ENCODE measurements at regions not wholly inside any gene's neighbourhood (a gene's known extent, or its start where the extent isn't known, plus 50 kb on each side); places are given as distances from the start of the nearest gene placed in this dataset.
A peak's percentile ranks its signal among the peaks of the same experiment; 100 is the strongest.
"Not testable (repeated sequence)": the region's sequence is repeated elsewhere in the genome, so short reads cannot be mapped to it uniquely, and the experiment has no call there.

DNA sequence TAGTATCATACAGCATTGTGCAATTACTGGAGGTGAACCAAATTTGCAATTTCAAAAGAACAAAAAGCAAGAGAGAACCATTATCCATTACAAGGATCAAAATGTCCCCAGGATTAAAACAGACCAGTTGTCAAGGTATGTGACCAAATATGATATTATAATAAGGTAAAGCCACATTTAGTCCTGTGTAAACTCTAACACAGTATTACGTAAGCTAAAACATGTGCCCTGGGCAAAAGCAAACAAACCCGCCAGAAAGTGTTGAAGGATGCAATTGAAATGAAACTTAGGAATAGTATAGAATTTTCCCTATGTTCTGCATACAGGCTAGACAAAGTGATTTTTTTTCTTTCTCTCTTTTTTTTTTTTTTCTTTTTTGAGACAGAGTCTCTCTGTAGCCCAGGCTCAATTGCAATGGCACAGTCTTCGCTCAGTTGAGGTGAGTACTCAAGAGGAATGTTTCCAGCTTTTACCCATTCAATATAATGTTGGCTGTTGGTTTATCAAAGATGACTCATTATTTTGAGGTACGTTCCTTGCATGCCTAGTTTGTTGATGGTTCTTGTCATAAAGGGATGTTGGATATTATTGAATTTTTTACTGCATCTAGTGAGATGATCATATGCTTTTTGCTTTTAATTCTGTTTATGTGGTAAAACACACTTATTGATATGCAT is 137.1 kb upstream of the FOXG1 start:
- DNase-seq (ENCODE audit: low spot score): no peak
- TF ChIP-seq, protein P1, sequence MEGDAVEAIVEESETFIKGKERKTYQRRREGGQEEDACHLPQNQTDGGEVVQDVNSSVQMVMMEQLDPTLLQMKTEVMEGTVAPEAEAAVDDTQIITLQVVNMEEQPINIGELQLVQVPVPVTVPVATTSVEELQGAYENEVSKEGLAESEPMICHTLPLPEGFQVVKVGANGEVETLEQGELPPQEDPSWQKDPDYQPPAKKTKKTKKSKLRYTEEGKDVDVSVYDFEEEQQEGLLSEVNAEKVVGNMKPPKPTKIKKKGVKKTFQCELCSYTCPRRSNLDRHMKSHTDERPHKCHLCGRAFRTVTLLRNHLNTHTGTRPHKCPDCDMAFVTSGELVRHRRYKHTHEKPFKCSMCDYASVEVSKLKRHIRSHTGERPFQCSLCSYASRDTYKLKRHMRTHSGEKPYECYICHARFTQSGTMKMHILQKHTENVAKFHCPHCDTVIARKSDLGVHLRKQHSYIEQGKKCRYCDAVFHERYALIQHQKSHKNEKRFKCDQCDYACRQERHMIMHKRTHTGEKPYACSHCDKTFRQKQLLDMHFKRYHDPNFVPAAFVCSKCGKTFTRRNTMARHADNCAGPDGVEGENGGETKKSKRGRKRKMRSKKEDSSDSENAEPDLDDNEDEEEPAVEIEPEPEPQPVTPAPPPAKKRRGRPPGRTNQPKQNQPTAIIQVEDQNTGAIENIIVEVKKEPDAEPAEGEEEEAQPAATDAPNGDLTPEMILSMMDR (IDR thresholded peaks at IDR 0.05; ENCODE audit: extremely low read depth, insufficient read depth, missing control alignments): no peak
- in situ Hi-C loops (cut with MboI; ENCODE audit: low pct_unique_long_range_greater_than_20kb, low sequenced_read_pairs, unreplicated experiment): no loop called here

DNA sequence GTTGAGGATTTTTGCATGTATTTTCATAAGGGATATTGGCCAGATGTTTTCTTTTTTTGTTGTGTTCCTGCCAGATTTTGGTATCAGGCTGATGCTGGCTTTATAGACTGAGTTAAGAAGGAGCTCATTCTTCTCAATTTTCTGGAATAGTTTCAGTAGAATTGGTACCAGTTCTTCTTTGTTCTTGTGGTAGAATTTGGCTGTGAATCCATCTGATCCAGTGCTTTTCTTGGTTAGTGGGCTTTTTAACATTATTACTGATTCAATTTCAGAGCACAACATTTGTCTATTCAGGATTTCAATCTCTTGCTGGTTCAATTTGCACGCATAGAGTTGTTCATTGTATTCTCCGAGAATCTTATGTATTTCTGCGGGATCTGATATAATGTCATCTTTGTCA is 136.5 kb upstream of the FOXG1 start:
- no peak for DNase-seq (ENCODE audit: low spot score)
- TF ChIP-seq, protein P1 (IDR thresholded peaks at IDR 0.05; ENCODE audit: extremely low read depth, insufficient read depth, missing control alignments): no peak
- in situ Hi-C loops (cut with MboI; ENCODE audit: low pct_unique_long_range_greater_than_20kb, low sequenced_read_pairs, unreplicated experiment): no loop called here

DNA sequence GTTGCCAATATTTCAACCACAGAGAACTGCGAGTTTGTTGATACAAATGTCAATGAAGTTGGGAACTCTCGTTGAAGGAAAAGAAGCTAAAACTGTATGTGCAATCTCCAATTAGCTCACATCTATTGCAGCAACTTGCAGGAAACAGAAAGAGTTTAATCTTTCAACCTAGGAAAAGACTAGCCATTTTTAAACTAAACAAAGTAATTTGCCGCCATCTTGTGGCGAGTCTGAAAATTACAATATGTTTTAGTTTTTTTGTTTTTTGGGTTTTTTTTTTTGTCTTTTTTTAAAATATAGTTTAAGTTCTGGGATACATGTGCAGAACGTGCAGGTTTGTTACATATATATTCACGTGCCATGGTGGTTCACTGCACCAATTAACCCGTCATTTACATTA is 131.2 kb upstream of the FOXG1 start:
- in situ Hi-C loops (cut with MboI; ENCODE audit: low pct_unique_long_range_greater_than_20kb, low sequenced_read_pairs, unreplicated experiment): no loop called here
- peak; percentile 9 for DNase-seq (ENCODE audit: low spot score)
- TF ChIP-seq, protein P1 (IDR thresholded peaks at IDR 0.05; ENCODE audit: extremely low read depth, insufficient read depth, missing control alignments): peak; percentile 57

DNA sequence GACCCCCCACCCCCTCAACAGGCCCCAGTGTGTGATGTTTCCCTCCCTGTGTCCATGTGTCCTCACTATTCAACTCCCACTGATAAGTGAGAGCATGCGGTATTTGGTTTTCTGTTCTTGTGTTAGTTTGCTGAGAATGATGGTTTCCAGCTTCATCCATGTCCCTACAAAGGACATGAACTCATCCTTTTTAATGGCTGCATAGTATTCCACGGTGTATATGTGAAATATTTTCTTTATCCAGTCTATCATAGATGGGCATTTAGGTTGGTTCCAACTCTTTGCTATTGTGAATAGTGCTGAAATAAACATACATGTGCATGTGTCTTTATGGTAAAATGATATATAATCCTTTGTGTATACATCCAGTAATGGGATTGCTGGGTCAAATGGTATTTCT is 130.8 kb upstream of the FOXG1 start:
- DNase-seq (ENCODE audit: low spot score); in situ Hi-C loops (cut with MboI; ENCODE audit: low pct_unique_long_range_greater_than_20kb, low sequenced_read_pairs, unreplicated experiment): not testable (repeated sequence)

DNA sequence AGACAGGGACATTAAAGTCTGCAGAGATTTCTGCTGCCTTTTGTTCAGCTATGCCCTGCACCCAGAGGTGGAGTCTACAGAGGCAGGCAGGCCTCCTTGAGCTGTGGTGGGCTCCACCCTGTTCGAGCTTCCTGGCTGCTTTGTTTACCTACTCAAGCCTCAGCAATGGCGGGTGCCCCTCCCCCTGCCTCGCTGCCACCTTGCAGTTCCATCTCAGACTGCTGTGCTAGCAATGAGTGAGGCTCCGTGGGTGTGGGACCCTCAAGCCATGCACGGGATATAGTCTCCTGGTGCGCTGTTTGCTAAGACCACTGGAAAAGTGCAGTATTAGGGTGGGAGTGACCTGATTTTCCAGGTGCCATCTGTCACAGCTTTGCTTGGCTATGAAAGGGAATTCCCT is 125.4 kb upstream of the FOXG1 start:
- DNase-seq (ENCODE audit: low spot score); in situ Hi-C loops (cut with MboI; ENCODE audit: low pct_unique_long_range_greater_than_20kb, low sequenced_read_pairs, unreplicated experiment): not testable (repeated sequence)

DNA sequence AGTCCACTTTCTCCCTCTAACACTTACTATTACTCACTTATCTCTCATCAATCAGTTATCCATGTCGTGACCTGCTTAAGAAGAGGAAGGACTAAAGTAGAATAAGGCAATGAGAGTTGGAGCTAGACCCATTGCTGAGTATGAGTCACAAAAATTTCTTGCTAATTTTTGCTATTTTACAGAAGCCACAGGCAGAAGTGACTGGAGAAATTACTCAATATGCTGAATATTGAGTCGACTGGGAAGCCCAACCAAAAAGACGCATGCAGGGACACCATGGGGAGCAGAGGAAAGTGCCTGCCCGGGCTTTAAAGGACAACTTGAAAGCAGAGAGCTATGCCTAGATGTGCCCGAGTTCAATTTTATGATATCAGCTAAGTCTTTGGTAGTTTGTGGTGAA is 115.4 kb upstream of the FOXG1 start:
- no peak for DNase-seq (ENCODE audit: low spot score)
- TF ChIP-seq, protein P1 (IDR thresholded peaks at IDR 0.05; ENCODE audit: extremely low read depth, insufficient read depth, missing control alignments): no peak
- in situ Hi-C loops (cut with MboI; ENCODE audit: low pct_unique_long_range_greater_than_20kb, low sequenced_read_pairs, unreplicated experiment): no loop called here

DNA sequence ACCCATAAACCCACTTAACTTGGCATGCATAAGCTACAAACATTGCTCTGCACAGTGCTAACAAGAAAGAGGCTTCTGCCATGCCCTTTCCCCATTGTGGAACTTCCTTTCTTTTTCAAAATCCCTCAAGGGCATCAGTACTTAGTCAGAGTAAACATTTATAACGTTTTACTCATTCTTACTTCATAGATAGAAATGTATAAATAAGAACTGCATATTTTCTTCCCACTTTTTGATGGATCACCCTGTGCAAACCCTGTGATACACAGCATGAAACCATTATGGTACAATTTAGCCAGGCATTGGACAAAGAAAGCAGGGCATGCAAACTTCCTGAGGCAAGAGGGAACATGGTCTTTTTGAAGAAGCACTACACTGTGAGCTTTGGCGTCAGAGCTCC is 113.8 kb upstream of the FOXG1 start:
- TF ChIP-seq, protein P1 (IDR thresholded peaks at IDR 0.05; ENCODE audit: extremely low read depth, insufficient read depth, missing control alignments): no peak
- in situ Hi-C loops (cut with MboI; ENCODE audit: low pct_unique_long_range_greater_than_20kb, low sequenced_read_pairs, unreplicated experiment): no loop called here
- DNase-seq (ENCODE audit: low spot score): no peak

DNA sequence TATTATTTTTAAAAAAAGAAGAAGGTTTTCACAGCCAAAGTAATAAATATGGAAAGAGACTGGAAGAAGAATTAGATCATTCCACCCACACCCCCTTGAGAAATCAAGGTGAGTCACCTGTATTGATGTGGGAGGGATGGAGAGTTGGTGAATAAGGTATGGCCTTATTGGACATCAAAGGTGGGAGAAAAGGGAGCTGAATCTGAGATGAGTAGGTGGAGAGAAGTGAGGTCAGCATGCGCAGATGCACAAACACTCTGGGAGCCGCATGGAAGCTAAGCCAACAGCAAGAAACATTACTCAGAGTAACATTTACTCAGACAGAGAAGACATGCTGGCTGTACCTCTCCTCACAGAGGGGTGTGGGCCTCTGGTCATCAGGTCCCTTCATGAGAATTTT is 113.1 kb upstream of the FOXG1 start:
- TF ChIP-seq, protein P1 (IDR thresholded peaks at IDR 0.05; ENCODE audit: extremely low read depth, insufficient read depth, missing control alignments): no peak
- no peak for DNase-seq (ENCODE audit: low spot score)
- in situ Hi-C loops (cut with MboI; ENCODE audit: low pct_unique_long_range_greater_than_20kb, low sequenced_read_pairs, unreplicated experiment): no loop called here
